GM20000 (cell line): ENCODE measurements at regions not wholly inside any gene's neighbourhood (a gene's known extent, or its start where the extent isn't known, plus 50 kb on each side); places are given as distances from the start of the nearest gene placed in this dataset.

ENCODE experiments used
- DNase-seq: peaks from one replicate; pipeline ENCODE4 v3.0.0; 2012; ENCODE audit warnings: low spot score
- TF ChIP-seq, protein P1 (sequence below): IDR thresholded peaks from 2 replicates; pipeline ENCODE4 v1.5.1; 2012; ENCODE audit warnings: mild to moderate bottlenecking, control low read depth; ENCODE audit errors: extremely low read depth, missing control alignments

DNA sequence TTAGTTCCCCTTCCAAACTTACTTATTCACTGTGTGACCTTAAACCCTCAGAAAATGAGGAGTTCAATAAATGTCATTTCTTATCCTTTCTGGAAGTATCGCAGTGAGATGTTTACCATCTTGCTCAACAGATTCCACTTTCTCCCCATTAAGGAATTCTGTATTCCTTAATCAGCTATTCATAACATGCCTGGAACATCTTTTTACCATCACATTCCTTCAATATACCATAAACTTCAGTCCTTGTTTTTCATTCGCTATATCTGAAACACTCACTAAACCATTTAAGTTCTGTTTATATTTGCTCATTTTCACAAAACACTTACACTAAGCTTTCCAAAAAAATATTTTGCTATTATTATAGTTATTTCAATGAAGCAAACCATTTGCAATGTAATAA is 1158.6 kb downstream of the CDH12 start:
- TF ChIP-seq, protein P1, sequence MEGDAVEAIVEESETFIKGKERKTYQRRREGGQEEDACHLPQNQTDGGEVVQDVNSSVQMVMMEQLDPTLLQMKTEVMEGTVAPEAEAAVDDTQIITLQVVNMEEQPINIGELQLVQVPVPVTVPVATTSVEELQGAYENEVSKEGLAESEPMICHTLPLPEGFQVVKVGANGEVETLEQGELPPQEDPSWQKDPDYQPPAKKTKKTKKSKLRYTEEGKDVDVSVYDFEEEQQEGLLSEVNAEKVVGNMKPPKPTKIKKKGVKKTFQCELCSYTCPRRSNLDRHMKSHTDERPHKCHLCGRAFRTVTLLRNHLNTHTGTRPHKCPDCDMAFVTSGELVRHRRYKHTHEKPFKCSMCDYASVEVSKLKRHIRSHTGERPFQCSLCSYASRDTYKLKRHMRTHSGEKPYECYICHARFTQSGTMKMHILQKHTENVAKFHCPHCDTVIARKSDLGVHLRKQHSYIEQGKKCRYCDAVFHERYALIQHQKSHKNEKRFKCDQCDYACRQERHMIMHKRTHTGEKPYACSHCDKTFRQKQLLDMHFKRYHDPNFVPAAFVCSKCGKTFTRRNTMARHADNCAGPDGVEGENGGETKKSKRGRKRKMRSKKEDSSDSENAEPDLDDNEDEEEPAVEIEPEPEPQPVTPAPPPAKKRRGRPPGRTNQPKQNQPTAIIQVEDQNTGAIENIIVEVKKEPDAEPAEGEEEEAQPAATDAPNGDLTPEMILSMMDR = no peak

DNA sequence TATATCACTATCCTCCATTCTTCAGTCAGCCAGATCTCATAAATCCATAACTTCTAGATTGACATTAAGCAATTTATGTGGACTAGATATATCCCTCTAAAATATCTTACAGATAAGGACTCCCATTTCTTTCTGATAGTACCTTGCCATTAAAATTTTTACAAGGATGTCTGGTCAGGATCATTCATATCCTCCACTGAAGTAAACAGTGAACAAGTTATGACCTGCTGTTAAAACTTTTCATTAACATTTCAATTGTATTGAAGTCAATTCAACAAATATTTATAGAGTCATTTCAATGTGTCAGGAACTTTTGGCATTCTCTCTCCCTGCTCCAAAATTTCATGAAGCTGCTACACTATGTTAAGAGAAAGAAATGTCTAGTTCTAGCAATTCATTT is 1159.6 kb downstream of the CDH12 start:
- DNase-seq = no peak
- TF ChIP-seq, protein P1 = no peak

More for the DNA sequence above, 1158.6 kb downstream of the CDH12 start:
- no peak for DNase-seq

DNA sequence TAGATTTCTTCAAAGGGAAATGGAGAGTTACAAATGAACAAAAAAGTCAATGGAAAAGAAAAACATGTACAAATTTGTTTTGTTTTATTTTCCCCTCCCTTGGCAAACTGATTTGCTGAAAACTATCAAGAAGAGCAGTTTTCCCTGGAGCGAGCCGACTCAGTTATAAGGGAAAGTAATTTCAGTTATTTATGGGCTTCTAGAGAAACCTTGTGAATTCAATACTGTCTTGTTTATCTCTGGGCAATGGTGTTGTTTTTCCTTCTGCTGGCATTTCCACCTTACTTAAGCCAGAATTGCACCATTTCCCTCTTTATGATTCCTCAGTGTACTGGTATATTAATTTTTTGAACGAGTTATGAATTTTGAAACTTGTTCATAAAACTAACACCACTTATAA is 1163.6 kb downstream of the CDH12 start:
- TF ChIP-seq, protein P1 = no peak
- no peak for DNase-seq

DNA sequence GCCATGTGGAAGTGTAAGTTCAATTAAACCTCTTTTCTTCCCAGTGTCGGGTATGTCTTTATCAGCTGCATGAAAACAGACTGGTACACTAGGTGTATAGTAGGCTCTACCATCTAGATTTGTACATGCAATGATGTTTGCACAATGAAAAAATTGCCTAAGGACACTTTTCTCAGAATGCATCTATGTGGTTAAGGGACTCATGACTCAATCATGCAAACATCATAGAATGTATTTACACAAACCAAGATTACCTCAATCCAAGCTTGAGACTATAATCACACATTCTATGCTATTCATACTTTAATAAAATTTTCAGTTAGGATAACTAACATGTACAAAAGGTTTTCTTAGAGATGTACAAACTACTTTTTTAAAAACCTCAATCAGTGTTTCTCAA is 1164.5 kb downstream of the CDH12 start:
- TF ChIP-seq, protein P1 = no peak
- no peak for DNase-seq

DNA sequence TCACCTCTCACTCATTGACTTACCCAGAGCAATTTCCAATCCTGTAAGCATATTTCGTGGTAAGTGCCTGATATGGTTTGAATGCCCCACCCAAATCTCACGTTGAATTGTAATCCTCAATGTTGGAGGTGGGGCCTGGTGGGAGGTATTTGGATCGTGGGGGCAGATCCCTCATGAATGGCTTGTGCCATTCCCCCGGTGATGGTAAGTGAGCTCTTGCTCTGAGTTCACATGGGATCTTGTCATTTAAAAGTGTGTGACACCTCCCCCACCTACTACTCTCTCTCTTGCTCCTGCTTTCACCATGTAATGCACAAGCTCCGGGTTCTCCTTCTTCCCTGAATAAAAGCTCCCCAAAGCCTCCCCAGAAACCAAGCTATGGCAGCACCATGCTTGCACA is 1165.5 kb downstream of the CDH12 start:
- TF ChIP-seq, protein P1 = no peak
- no peak for DNase-seq

DNA sequence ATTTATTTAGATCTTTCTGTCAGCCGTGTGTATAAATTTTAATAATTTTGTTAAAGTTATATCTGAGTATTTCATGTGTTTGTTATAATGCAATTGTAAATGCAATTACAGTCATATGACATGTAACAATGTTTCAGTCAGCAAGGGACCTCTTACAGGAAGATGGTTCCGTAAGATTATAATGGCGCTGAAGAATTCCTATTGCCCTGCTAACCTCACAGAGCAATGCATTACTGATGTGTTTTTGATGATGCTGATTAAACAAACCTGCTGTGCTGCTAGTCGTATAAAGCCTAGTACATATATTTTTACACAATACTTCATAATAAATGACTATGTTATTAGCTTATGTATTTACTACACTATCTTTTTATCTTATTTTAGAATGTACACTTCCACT is 1166.4 kb downstream of the CDH12 start:
- TF ChIP-seq, protein P1 = no peak
- DNase-seq = no peak

DNA sequence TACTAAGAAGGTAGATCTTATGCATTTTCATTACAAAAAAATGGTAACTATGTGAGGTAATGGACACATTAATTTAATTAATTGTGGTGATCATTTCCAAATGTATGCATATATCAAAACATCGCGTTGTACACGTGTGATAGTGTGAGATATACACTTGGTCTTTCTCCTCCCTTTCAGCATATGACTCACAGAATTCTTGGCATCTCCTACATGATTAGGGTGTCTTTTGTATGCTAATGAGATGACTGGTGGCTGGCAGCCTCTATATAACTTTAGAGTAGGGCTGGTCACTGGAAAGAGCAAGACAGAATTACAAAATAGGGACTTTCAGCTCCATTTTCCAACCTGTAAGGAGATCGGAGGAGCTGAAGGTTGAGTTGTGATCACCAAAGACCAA is 1167.6 kb downstream of the CDH12 start:
- TF ChIP-seq, protein P1 = no peak
- no peak for DNase-seq
